ENCODE measurements at regions not wholly inside any gene's neighbourhood (a gene's known extent, or its start where the extent isn't known, plus 50 kb on each side); places are given as distances from the start of the nearest gene placed in this dataset.

- DNase-seq (ENCODE audit: low read depth, low spot score), result no peak
Observed at GRCh38 chr4:157885811-157886210, 287.0 kb downstream of the GASK1B start.

DNA sequence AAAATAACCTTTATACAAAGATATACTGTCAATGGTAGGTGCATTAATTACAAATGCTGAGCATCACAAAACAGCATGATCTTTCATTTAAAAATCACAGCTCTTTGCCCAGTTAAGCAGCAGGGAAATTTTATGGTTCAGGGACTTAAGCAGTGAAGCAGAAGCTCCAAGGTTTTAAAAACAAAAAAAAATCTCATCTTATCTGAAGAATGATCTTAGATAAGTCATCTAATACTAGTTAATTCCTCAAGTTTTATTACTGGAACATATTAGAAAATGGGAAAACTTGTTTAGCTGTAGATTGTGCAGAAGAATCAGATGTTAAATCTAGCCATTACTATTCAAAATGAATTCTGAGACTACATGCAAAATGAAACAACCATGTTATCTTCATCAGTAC is 289.9 kb downstream of the GASK1B start:
- DNase-seq (ENCODE audit: low read depth, low spot score), result no peak

- DNase-seq (ENCODE audit: low read depth, low spot score), result no peak
Observed at GRCh38 chr4:157880761-157881160, 292.1 kb downstream of the GASK1B start.

- no peak for DNase-seq (ENCODE audit: low read depth, low spot score)
Observed at GRCh38 chr4:157854819-157855218, 318.0 kb downstream of the GASK1B start.

DNA sequence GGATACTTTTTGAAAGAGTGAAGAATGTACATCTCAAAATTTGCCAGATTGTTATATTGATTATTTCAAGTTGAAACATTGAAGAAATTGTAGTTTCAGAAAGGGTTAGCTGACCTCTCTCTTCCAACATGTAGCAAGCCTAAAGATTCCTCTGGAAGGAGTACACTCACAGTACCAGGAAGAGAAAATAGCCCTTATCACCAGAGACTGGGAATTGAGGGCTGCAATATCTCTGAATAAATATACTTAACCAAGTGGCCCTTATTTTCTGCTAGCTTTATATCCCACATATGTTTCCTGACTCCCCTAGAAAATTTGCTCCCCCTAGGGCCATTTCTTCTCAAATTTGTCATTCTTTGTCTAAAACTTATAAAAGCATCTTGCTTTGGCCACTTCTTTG is 332.2 kb downstream of the GASK1B start:
- DNase-seq (ENCODE audit: low read depth, low spot score), result no peak

- no peak for DNase-seq (ENCODE audit: low read depth, low spot score)
Observed at GRCh38 chr4:157840034-157840433, 332.8 kb downstream of the GASK1B start.

DNA sequence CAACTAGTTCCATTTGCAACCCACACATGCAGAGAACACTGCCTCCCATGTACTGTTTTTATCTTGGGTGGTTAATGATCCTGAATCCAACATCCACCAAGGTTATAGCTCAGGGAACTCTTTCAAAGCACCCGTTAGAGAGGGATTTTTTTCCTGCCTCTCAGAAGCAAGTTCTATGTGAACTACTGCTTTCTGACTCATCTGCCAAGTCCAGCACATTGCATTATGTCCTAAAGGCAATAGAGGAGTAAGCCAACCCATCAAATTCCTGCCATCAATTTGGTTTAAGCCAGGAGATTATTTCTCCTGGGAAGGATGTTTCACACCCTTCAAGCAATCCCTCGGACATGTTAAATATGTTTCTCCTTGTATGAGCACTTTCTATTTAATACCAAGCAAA is 334.5 kb downstream of the GASK1B start:
- no peak for DNase-seq (ENCODE audit: low read depth, low spot score)

GRCh38 chr4:157837071-157837703 is 335.6 kb downstream of the GASK1B start:
- no peak for DNase-seq (ENCODE audit: low read depth, low spot score)

- no peak for DNase-seq (ENCODE audit: low read depth, low spot score)
Observed at GRCh38 chr4:157832596-157832995, 340.2 kb downstream of the GASK1B start.

DNA sequence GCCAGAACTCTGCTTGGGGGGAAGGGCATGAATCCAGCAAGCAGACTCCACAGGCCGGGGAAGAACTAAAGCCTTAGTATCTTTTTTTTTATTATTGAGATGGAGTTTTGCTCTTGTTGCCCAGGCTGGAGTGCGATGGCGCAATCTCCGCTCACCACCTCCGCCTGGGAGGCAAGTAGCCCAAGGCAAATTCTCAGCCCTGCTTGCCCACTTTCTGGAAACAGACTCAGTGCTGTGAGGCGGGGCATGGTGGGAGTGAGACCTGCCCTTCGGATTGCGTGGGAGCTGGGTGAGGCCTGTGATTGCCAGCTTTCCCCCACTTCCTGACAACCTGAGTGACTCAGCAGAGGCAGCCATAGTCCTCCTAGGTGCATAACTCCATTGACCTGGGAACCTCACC is 348.8 kb downstream of the GASK1B start:
- no peak for DNase-seq (ENCODE audit: low read depth, low spot score)

DNA sequence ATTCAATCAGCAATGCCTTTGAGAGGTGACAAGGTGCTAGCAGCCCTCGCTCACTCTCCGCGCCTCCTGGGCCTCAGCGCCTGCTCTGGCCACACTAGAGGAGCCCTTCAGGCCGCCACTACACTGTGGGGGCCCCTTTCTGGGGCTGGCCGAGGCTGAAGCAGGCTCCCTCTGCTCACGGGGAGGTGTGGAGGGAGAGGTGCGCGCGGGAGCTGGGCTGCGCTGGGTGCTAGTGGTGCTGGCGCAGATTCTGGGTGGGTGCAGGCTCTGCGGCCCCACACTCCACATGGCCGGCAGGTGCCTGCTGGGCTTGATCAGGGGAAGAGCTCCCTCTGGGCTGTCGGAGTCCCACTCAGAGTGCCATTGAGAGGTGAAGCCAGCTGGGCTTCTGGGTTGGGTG is 351.0 kb downstream of the GASK1B start:
- DNase-seq (ENCODE audit: low read depth, low spot score), result no peak

GRCh38 chr4:157819693-157820464 is 352.9 kb downstream of the GASK1B start:
- no peak for DNase-seq (ENCODE audit: low read depth, low spot score)

- no peak for DNase-seq (ENCODE audit: low read depth, low spot score)
Observed at GRCh38 chr4:157818946-157819692, 353.7 kb downstream of the GASK1B start.

- no peak for DNase-seq (ENCODE audit: low read depth, low spot score)
Observed at GRCh38 chr4:157810137-157810774, 362.6 kb downstream of the GASK1B start.

- DNase-seq (ENCODE audit: low read depth, low spot score), result no peak
Observed at GRCh38 chr4:157808796-157809383, 363.9 kb downstream of the GASK1B start.

- no peak for DNase-seq (ENCODE audit: low read depth, low spot score)
Observed at GRCh38 chr4:157806184-157806583, 366.6 kb downstream of the GASK1B start.

GRCh38 chr4:157804986-157805385 is 367.8 kb downstream of the GASK1B start:
- DNase-seq (ENCODE audit: low read depth, low spot score), result no peak

DNA sequence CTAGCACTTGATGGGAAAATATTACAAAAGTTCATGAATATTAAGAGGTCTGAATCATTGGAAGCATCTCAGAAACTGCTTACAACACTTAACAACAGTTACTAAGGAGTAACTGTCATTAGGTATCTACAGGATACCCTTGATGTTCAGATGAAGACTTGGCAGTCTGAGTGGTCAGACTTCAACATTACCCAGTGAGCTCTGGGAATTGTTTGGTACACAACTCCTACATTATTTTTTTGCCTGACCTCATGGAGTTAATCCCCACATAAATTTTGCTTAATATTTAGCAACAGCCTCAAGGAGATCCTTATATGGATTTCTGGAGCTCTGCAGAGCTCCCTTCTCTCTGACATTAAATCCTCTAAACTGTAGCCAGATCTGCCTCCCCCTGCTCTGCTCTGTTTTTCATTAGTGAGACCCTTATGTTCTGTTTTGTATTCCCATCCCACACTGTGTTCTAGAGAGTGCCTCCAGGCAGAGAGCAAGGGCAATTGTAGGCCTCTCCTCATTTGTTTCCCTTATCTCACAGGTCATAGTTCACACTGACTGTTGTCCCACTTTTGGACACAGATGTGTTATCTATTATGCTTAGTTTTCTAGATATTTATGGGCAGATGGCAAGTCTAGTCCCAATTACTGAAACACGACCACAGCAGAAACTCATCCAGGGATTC is 368.8 kb downstream of the GASK1B start:
- no peak for DNase-seq (ENCODE audit: low read depth, low spot score)

GRCh38 chr4:157803421-157803820 is 369.4 kb downstream of the GASK1B start:
- DNase-seq (ENCODE audit: low read depth, low spot score), result no peak

- DNase-seq (ENCODE audit: low read depth, low spot score), result no peak
Observed at GRCh38 chr4:157795495-157795894, 377.3 kb downstream of the GASK1B start.

- DNase-seq (ENCODE audit: low read depth, low spot score), result no peak
Observed at GRCh38 chr4:157792716-157793115, 380.1 kb downstream of the GASK1B start.
